AG09319 (cell line): ENCODE measurements at regions not wholly inside any gene's neighbourhood (a gene's known extent, or its start where the extent isn't known, plus 50 kb on each side); places are given as distances from the start of the nearest gene placed in this dataset.

Source experiments
- DNase-seq: peaks from one replicate; pipeline ENCODE4 v3.0.0-alpha.2; 2010; ENCODE audit warnings: low read depth; ENCODE audit errors: extremely low read depth
- TF ChIP-seq, protein P1 (sequence below): IDR thresholded peaks from 2 replicates; pipeline ENCODE4 v1.5.1; 2011; ENCODE audit warnings: low read depth, mild to moderate bottlenecking, inconsistent platforms, low read length, moderate library complexity

GRCh38 chr13:23947893-23948292, 50.6 kb upstream of the C1QTNF9B start:
- TF ChIP-seq, protein P1, sequence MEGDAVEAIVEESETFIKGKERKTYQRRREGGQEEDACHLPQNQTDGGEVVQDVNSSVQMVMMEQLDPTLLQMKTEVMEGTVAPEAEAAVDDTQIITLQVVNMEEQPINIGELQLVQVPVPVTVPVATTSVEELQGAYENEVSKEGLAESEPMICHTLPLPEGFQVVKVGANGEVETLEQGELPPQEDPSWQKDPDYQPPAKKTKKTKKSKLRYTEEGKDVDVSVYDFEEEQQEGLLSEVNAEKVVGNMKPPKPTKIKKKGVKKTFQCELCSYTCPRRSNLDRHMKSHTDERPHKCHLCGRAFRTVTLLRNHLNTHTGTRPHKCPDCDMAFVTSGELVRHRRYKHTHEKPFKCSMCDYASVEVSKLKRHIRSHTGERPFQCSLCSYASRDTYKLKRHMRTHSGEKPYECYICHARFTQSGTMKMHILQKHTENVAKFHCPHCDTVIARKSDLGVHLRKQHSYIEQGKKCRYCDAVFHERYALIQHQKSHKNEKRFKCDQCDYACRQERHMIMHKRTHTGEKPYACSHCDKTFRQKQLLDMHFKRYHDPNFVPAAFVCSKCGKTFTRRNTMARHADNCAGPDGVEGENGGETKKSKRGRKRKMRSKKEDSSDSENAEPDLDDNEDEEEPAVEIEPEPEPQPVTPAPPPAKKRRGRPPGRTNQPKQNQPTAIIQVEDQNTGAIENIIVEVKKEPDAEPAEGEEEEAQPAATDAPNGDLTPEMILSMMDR = no peak
- no peak for DNase-seq

DNA sequence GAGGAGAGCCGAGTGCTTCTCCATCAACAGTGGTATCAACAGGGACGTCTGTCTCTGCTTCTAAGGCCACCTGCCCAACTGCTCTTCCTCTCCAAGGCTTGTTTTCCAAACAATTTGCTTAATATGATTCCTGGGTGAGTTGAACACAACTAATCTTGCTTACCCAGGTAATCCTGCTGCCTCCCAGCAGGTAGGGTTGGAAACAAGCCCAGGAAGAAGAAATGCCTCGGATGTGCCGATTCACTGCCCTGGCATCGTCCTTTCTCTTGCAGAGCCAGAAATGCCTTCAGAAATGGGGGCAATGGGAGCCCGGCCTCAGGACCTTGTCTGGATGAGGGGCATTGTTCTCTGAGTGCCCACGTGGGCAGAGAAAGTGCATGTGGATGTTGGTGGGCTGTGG, 51.9 kb upstream of the C1QTNF9B start:
- no peak for DNase-seq
- TF ChIP-seq, protein P1 = no peak

GRCh38 chr13:23949736-23950135, 52.4 kb upstream of the C1QTNF9B start:
- TF ChIP-seq, protein P1 = no peak
- no peak for DNase-seq

GRCh38 chr13:23950736-23951510, 53.6 kb upstream of the C1QTNF9B start:
- TF ChIP-seq, protein P1 = no peak; the same call in none of the 2 replicates
- no peak for DNase-seq

- no peak for DNase-seq
- TF ChIP-seq, protein P1 = no peak
Observed at GRCh38 chr13:23952796-23953195, 55.5 kb upstream of the C1QTNF9B start.

DNA sequence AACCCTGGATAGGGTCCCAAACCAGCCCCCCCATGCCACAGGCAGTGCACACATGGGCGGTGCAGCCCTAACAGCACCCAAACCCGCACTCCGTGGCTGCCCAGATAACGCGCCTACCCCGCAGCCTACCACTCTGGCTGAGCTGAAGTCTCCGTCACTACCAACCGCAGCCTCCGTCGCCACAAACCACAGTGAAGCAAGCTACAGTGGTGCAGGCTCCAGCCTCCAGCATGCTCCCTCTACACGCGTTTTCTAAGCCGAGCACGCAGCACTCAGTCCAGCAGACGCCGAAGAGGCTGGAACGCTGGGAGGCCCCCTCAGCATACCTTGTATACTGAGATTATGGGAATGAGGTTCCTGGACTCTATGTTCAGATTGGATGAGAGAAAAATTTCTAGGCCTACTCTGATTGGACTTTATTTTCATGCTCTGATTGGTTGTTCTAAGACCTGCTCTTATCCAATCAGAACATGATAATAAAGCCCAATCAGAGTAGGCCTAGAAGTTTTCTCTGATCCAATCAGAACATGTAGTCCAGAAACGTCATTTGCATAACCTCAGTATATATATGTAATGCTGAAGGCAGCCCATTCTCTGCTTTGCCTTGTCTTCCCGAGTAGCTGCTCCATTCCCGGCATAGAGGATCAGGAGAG, 56.7 kb upstream of the C1QTNF9B start:
- no peak for DNase-seq
- TF ChIP-seq, protein P1 = no peak

DNA sequence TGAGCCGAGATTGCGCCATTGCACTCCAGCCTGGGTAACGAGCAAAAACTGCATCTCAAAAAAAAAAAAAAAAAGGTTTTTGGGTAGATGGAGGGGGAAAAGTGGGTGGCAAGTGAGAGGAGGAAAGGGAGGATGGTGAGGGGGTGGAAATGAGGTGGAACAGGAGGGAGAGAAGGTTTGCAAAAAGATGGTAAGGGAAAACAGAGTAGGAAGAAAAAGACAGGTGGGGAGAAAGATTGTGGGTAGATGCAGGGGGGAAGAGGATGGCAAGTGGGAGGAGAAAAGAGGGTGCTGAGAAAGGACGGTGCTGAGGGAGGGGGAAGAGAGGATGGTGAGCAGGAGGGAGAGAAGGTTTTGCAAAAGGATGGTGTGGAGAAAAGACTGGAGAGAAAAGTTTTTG, 57.8 kb upstream of the C1QTNF9B start:
- no peak for DNase-seq
- TF ChIP-seq, protein P1 = no peak
